Transverse colon (tissue), 3 donors: ENCODE measurements at regions not wholly inside any gene's neighbourhood (a gene's known extent, or its start where the extent isn't known, plus 50 kb on each side); places are given as distances from the start of the nearest gene placed in this dataset.

ENCODE experiments used
- EP300 ChIP-seq: sonication (generic); formaldehyde crosslinking; IDR thresholded peaks from one replicate; pipeline ENCODE4 v1.6.1; 2017; ENCODE audit warnings: antibody characterized with exemption, low read depth
- POLR2A ChIP-seq: fragments of 450-650 bp; IDR thresholded peaks from one replicate; pipeline ENCODE4 v1.6.1; 2016; ENCODE audit warnings: antibody characterized with exemption, mild to moderate bottlenecking, moderate library complexity
- TF ChIP-seq, protein P1 (sequence below), 5 experiments: fragments of 200-600 bp in 3 of 5; fragments of 450-650 bp in 2 of 5; sonication (generic) in 3 of 5; IDR thresholded peaks; 1 replicate in 2 of 5; 2 replicates in 3 of 5; pipeline ENCODE4 v1.5.1; 2016 to 2017; ENCODE audit warnings: antibody characterized with exemption in 5 of 5, inconsistent platforms in 3 of 5, mild to moderate bottlenecking in 2 of 5, moderate library complexity in 1 of 5

DNA sequence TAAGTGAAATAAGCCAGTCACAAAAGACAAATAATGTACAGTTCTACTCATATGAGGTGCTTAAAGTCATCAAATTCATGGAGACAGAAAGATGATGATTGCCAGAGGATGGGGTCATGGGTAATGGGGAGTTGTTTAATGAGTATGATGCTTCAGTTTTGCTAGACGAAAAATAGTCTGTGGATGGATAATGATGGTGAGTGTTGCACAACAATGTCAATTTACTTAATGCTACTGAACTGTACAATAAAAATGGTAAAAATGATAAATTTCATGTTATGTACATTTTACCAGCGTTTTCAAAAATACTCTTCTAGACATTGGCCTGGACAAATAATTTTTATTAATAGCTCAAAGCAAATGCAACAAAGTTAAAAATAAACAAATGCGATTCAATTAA, 118.5 kb upstream of the KYNU start:
- TF ChIP-seq POLR2A (no peak), EP300 (no peak)
- TF ChIP-seq, protein P1, sequence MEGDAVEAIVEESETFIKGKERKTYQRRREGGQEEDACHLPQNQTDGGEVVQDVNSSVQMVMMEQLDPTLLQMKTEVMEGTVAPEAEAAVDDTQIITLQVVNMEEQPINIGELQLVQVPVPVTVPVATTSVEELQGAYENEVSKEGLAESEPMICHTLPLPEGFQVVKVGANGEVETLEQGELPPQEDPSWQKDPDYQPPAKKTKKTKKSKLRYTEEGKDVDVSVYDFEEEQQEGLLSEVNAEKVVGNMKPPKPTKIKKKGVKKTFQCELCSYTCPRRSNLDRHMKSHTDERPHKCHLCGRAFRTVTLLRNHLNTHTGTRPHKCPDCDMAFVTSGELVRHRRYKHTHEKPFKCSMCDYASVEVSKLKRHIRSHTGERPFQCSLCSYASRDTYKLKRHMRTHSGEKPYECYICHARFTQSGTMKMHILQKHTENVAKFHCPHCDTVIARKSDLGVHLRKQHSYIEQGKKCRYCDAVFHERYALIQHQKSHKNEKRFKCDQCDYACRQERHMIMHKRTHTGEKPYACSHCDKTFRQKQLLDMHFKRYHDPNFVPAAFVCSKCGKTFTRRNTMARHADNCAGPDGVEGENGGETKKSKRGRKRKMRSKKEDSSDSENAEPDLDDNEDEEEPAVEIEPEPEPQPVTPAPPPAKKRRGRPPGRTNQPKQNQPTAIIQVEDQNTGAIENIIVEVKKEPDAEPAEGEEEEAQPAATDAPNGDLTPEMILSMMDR (IDR thresholded peaks at IDR 0.05), result no peak
